GM12891 (cell line): ENCODE measurements at regions not wholly inside any gene's neighbourhood (a gene's known extent, or its start where the extent isn't known, plus 50 kb on each side); places are given as distances from the start of the nearest gene placed in this dataset.
"Not testable (repeated sequence)": the region's sequence is repeated elsewhere in the genome, so short reads cannot be mapped to it uniquely, and the experiment has no call there.

Source experiments
- PAX5 ChIP-seq: IDR thresholded peaks from 2 replicates; pipeline ENCODE4 v1.6.1; 2011; ENCODE audit warnings: low read length, moderate library complexity, mild to moderate bottlenecking; ENCODE audit not compliant: insufficient read depth, severe bottlenecking
- POLR2A ChIP-seq: IDR thresholded peaks from 2 replicates; pipeline ENCODE4 v1.6.1; 2011; ENCODE audit warnings: low read depth, low read length, control low read depth
- POLR2AphosphoS5 ChIP-seq: IDR thresholded peaks from 2 replicates; pipeline ENCODE4 v1.6.1; 2011; ENCODE audit warnings: low read depth, low read length, control low read depth
- POU2F2 ChIP-seq: IDR thresholded peaks from 2 replicates; pipeline ENCODE4 v1.6.1; 2011; ENCODE audit warnings: low read depth, mild to moderate bottlenecking, control low read depth, low read length, moderate library complexity
- SPI1 ChIP-seq: IDR thresholded peaks from 2 replicates; pipeline ENCODE4 v1.6.1; 2011; ENCODE audit warnings: low read depth, low read length, control low read depth
- TAF1 ChIP-seq: IDR thresholded peaks from 2 replicates; pipeline ENCODE4 v1.6.1; 2011; ENCODE audit warnings: low read depth, low read length, control low read depth

- not testable (repeated sequence) for TF ChIP-seq POLR2A, POLR2AphosphoS5, TAF1, PAX5, SPI1, POU2F2
These were observed 388.3 kb downstream of the IRS2 start for GRCh38 chr13:109398071-109398470.
